A673 (cell line): ENCODE measurements at regions not wholly inside any gene's neighbourhood (a gene's known extent, or its start where the extent isn't known, plus 50 kb on each side); places are given as distances from the start of the nearest gene placed in this dataset.

Experiments
- BruUV-seq: library from RNA; stranded (reverse); fragments of 400-500 nt; replicated peaks from 2 replicates; lab custom pipeline; 2021; lab: Mats Ljungman, UMichigan
- CTCF ChIA-PET: fragments of 300-600 bp; sonication (Branson Sonifier 250); formaldehyde crosslinking; loops from one replicate; lab custom pipeline; 2022; ENCODE audit warnings: antibody characterized with exemption; lab: Charles Lee
- POLR2A ChIA-PET: fragments of 300-600 bp; sonication (Branson Sonifier 250); formaldehyde crosslinking; loops from one replicate; lab custom pipeline; 2022; ENCODE audit warnings: antibody characterized with exemption; ENCODE audit not compliant: low non-redundant PET; lab: Charles Lee
- DNase-seq: peaks from one replicate; pipeline ENCODE4 v3.0.0-alpha.2; 2015; ENCODE audit warnings: low spot score
- H3K27ac ChIP-seq: fragments of 200-600 bp; sonication (generic); 2 replicates; pipeline ENCODE4 v1.5.1; 2016; ENCODE audit warnings: mixed run types, low read depth, mild to moderate bottlenecking, mixed read lengths, antibody characterized with exemption, low read length; ENCODE audit not compliant: poor library complexity, severe bottlenecking
- H3K27me3 ChIP-seq: fragments of 200-600 bp; sonication (generic); replicated peaks from 2 replicates; pipeline ENCODE4 v1.6.1; 2017; ENCODE audit warnings: mixed run types, low read depth, mild to moderate bottlenecking, mixed read lengths, antibody characterized with exemption, low read length; ENCODE audit not compliant: insufficient read depth, poor library complexity
- H3K36me3 ChIP-seq: fragments of 200-600 bp; sonication (generic); 2 replicates; pipeline ENCODE4 v1.6.1; 2016; ENCODE audit warnings: mixed run types, mild to moderate bottlenecking, mixed read lengths, antibody characterized with exemption, low read length; ENCODE audit not compliant: insufficient read depth, poor library complexity, severe bottlenecking
- H3K4me1 ChIP-seq: fragments of 200-600 bp; sonication (generic); 2 replicates; pipeline ENCODE4 v1.6.1; 2017; ENCODE audit warnings: mixed run types, mild to moderate bottlenecking, mixed read lengths, antibody characterized with exemption, low read length; ENCODE audit not compliant: insufficient read depth, poor library complexity, severe bottlenecking
- H3K4me3 ChIP-seq: fragments of 200-600 bp; sonication (generic); 2 replicates; pipeline ENCODE4 v1.5.1; 2016; ENCODE audit warnings: low read depth, mixed run types, mild to moderate bottlenecking, mixed read lengths, low read length; ENCODE audit not compliant: poor library complexity, severe bottlenecking
- H3K9me3 ChIP-seq: fragments of 200-600 bp; sonication (generic); 2 replicates; pipeline ENCODE4 v1.6.1; 2016; ENCODE audit warnings: mixed run types, low read depth, mild to moderate bottlenecking, mixed read lengths, antibody characterized with exemption, low read length; ENCODE audit not compliant: poor library complexity, severe bottlenecking
- CTCF ChIP-seq: fragments of 300-800, 200-600 bp; sonication (generic); conservative IDR thresholded peaks from 2 replicates; pipeline ENCODE4 v1.5.1; 2017; ENCODE audit warnings: low read depth, mild to moderate bottlenecking, antibody characterized with exemption, low read length, moderate library complexity, mixed read lengths
- EZH2 ChIP-seq: fragments of 200-600 bp; sonication (generic); IDR thresholded peaks from 2 replicates; pipeline ENCODE4 v1.6.1; 2017; ENCODE audit warnings: borderline replicate concordance, low read depth, mild to moderate bottlenecking, mixed read lengths, antibody characterized with exemption, low read length; ENCODE audit not compliant: poor library complexity, severe bottlenecking
- intact Hi-C: fragments of 100-400 bp; cut with micrococcal nuclease; formaldehyde crosslinking; loops from one replicate; pipeline ENCODE4 v1.10.0; 2022; ENCODE audit not compliant: unreplicated experiment

- DNase-seq: no peak
- Histone ChIP-seq H3K27me3 (no peaks in the 10 kb centered on the region), H3K36me3 (no peaks in the 10 kb centered on the region), H3K27ac (no peak overlapping the region), H3K9me3 (no peaks in the 10 kb centered on the region), H3K4me1 (no peaks in the 10 kb centered on the region), H3K4me3 (no peak overlapping the region)
- TF ChIP-seq EZH2: no peak
- no peak for TF ChIP-seq CTCF
- CTCF ChIA-PET: no interaction called here
- no TSS peak for BruUV-seq
- POLR2A ChIA-PET: no interaction called here
- intact Hi-C loops: no loop called here
Measured at GRCh38 chr5:120749737-120750136, 285.6 kb downstream of the PRR16 start.

- CTCF ChIA-PET: no interaction called here
- intact Hi-C loops: no loop called here
Measured at GRCh38 chr5:120759587-120759986, 295.5 kb downstream of the PRR16 start.

GRCh38 chr5:120761986-120762385, 297.9 kb downstream of the PRR16 start:
- POLR2A ChIA-PET: no interaction called here
- TF ChIP-seq EZH2 (no peak), CTCF (no peak)
- H3K9me3 ChIP-seq: no peaks in the 10 kb centered on the region
- DNase-seq: no peak
- CTCF ChIA-PET: no interaction called here
- BruUV-seq: no TSS peak
- intact Hi-C loops: no loop called here
- H3K27me3 ChIP-seq: no peaks in the 10 kb centered on the region
- H3K36me3 ChIP-seq: no peaks in the 10 kb centered on the region
- H3K27ac ChIP-seq: no peak overlapping the region
- H3K4me3 ChIP-seq: no peak overlapping the region
- peaks cover under 1% of the 10 kb centered on the region for H3K4me1 ChIP-seq

More at GRCh38 chr5:120759587-120759986, 295.5 kb downstream of the PRR16 start:
- TF ChIP-seq EZH2 (no peak), CTCF (no peak)
- Histone ChIP-seq H3K4me3 (no peak overlapping the region), H3K36me3 (no peaks in the 10 kb centered on the region), H3K27ac (no peak overlapping the region), H3K4me1 (no peaks in the 10 kb centered on the region), H3K27me3 (no peaks in the 10 kb centered on the region), H3K9me3 (no peaks in the 10 kb centered on the region)
- no peak for DNase-seq
- POLR2A ChIA-PET: no interaction called here
- no TSS peak for BruUV-seq
